SK-N-MC (cell line): ENCODE measurements at regions not wholly inside any gene's neighbourhood (a gene's known extent, or its start where the extent isn't known, plus 50 kb on each side); places are given as distances from the start of the nearest gene placed in this dataset.

Source experiments
- EZH2 ChIP-seq: fragments of 200-600 bp; sonication (generic); IDR thresholded peaks from one replicate; pipeline ENCODE4 v1.6.1; 2017; ENCODE audit warnings: antibody characterized with exemption
- POLR2AphosphoS5 ChIP-seq: IDR thresholded peaks from 2 replicates; pipeline ENCODE4 v1.6.1; 2012; ENCODE audit warnings: mild to moderate bottlenecking, low read depth, low read length, borderline replicate concordance

- TF ChIP-seq POLR2AphosphoS5: no peak
- no peak for TF ChIP-seq EZH2
These were observed 58.7 kb upstream of the CDH20 start for GRCh38 chr18:61274416-61274960.
